SU-DHL-6 (cell line): ENCODE measurements at regions not wholly inside any gene's neighbourhood (a gene's known extent, or its start where the extent isn't known, plus 50 kb on each side); places are given as distances from the start of the nearest gene placed in this dataset.

Experiments
- CTCF ChIP-seq: fragments of 200-600 bp; sonication (generic); IDR thresholded peaks from one replicate; pipeline ENCODE4 v1.5.1; 2017; ENCODE audit warnings: antibody characterized with exemption, mild to moderate bottlenecking, low read length, moderate library complexity; ENCODE audit not compliant: insufficient read depth, poor library complexity, severe bottlenecking
- EZH2phosphoT487 ChIP-seq: fragments of 200-600 bp; sonication (generic), shearing (Covaris generic); conservative IDR thresholded peaks from 2 replicates; pipeline ENCODE4 v1.6.1; 2018; ENCODE audit warnings: mild to moderate bottlenecking, antibody characterized with exemption, low read length, moderate library complexity, mixed read lengths

- TF ChIP-seq CTCF: no peak
- no peak for TF ChIP-seq EZH2phosphoT487
Observed at GRCh38 chr7:130803127-130803526, 69.1 kb upstream of the KLF14 start.
